HG03469 (cell line): ENCODE measurements at regions not wholly inside any gene's neighbourhood (a gene's known extent, or its start where the extent isn't known, plus 50 kb on each side); places are given as distances from the start of the nearest gene placed in this dataset.

Source experiments
- ATAC-seq: cut with Tn5 transposase; IDR thresholded peaks from one replicate; pipeline ENCODE4 v1.9.1; 2021; ENCODE audit warnings: mild to moderate bottlenecking, moderate library complexity, moderate number of reproducible peaks; ENCODE audit not compliant: unreplicated experiment

GRCh38 chr12:103178366-103179080, 221.0 kb downstream of the ASCL1 start:
- ATAC-seq = no peak

GRCh38 chr12:103181366-103182152, 224.1 kb downstream of the ASCL1 start:
- peak; percentile 80 for ATAC-seq

GRCh38 chr12:103182299-103182698, 224.8 kb downstream of the ASCL1 start:
- no peak for ATAC-seq

DNA sequence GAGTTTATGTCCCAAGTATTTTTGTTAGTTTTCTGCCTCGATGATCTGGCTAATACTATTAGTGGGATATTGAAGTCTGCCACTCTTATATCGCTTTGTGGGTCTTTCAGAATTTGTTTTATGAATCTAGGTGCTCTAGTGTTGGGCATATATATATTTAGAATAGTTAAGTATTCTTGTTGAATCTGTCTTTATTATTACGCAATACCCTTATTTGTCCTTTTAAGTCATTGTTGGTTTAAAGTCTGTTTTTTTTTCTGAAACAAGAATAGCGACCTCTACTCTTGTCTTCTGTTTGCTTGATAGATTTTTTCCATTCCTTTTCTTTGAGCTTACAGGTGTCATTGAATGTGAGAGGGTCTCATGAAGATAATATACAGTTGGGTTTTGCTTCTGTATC, 239.0 kb downstream of the ASCL1 start:
- no peak for ATAC-seq

DNA sequence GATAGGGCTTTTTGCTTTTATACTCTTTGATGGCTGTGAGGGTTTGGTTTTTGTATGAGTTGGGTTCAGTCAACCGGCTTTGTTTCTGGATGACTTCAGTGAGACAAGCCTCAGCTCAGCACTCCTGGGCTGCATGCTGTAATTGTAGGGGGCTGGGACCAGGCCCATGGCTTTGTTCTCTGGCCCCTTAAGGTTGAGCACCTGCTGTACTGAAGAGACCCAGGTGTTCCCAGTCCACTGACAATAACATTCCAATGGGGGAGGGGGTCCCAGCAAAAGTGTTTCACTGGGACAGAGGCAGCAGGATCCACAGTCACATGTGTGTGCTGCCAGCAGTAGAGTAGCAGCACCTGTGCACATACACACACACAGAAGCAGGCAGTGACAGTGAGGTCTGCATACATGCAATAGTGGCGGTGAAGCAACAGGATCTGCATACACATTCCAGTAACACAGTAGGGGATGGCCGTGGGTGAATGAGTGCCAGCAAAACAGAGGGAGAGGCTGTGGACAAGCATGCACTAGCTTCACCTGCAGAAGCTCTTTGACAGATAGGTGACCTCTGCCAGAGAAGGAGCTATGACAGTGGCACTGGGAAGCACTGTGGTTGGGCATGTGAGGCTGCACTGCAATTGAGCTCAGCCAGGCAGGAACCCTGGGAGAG, 240.4 kb downstream of the ASCL1 start:
- no peak for ATAC-seq

DNA sequence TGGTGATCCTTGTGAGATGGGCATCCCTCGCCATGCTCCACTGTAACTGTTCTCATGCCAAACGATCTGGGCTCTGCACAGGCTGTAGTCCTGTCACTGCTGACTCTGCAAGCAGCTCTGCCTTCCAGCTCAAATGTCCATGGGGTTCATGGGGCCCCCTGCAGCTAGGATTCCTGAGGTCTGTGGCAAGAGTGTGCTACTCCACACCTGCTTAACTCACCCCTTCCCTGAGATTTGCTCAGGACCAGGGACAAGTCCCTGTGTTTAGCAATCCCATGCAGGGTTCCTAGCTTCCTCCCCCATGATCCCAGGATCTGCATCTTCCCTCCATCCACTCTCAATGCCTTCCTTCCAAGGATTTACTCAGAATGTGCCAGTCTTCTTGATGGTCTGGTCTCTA, 241.0 kb downstream of the ASCL1 start:
- no peak for ATAC-seq

DNA sequence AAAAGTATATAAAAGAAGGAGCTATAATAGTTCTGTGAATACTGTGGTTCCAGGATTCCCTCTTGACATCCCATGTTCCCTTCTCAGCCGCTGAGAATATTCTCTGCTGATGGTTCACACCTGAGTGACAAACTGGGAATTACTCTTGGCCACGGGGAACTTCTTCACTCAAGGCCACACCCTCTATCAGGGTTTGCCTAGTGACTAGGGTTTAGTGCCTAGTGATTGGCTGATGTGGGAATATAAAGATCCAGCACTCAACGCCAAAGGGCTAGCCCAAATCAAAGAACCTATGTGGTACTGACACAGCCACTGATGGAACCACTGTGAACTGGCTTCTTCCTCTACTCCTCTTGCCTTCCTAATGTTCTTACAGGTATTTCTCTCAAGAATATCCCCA, 248.4 kb downstream of the ASCL1 start:
- ATAC-seq = no peak

- ATAC-seq = no peak
Observed at GRCh38 chr12:103207936-103208335, 250.5 kb downstream of the ASCL1 start.

DNA sequence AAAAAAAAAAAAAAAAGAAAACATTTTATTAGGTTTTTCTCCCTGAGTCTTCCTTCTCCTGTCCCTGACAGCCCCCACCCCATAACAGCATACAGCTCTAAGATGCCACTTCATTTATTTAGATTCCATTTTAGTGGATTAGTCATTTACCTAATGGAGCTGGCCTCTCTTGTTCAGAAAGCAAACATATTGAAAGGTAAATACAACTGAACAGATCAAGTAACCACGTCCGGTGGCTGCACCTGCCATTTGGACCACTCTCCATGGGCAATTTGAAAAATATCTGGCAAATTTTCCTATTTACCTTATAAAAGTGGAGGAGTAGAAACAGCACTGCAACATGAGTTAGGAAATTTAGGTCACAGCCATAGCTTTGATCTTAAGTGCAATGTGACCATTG, 254.6 kb downstream of the C12orf42 start:
- no peak for ATAC-seq

DNA sequence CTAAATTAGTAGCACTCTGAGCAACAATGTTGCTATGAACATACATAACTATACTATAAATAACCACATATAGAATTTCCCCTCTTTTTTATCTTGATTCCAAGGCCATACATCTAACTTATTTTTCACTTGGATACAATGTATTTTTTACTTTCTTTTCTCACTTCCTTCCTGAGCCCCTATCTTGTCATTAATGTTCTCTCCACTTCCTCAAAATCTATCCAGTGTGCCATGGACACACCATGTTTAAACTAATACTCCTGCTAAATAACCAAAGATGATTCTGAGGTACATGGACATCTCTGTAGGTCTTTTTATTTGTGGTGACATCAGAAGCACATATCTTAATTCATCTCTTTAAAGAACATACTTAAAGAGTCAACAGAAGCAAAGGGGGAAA, 251.2 kb downstream of the C12orf42 start:
- ATAC-seq = no peak

GRCh38 chr12:103247531-103247930, 248.2 kb downstream of the C12orf42 start:
- no peak for ATAC-seq

GRCh38 chr12:103249607-103250006, 246.2 kb downstream of the C12orf42 start:
- no peak for ATAC-seq

GRCh38 chr12:103250487-103250886, 245.3 kb downstream of the C12orf42 start:
- no peak for ATAC-seq
